ENCODE measurements at regions not wholly inside any gene's neighbourhood (a gene's known extent, or its start where the extent isn't known, plus 50 kb on each side); places are given as distances from the start of the nearest gene placed in this dataset.

GRCh38 chr20:40443753-40444152 is 245.3 kb downstream of the MAFB start:
- TF ChIP-seq CTCF (conservative IDR thresholded peaks at IDR 0.05), result no peak
- H3K27ac ChIP-seq, result no peak overlapping the region

- peak overlapping the region; percentile 7; the same call in 1 of the 2 replicates for H3K27ac ChIP-seq
Observed at GRCh38 chr20:40442181-40442963, 246.7 kb downstream of the MAFB start.

GRCh38 chr20:40441771-40442170 is 247.3 kb downstream of the MAFB start:
- no peak overlapping the region for H3K27ac ChIP-seq
- no peak for TF ChIP-seq CTCF (conservative IDR thresholded peaks at IDR 0.05)

More at GRCh38 chr20:40442181-40442963, 246.7 kb downstream of the MAFB start:
- TF ChIP-seq CTCF (conservative IDR thresholded peaks at IDR 0.05), result peak; percentile 29; the same call in 1 of the 2 replicates

GRCh38 chr20:40438161-40438830 is 250.7 kb downstream of the MAFB start:
- H3K27ac ChIP-seq, result no peak overlapping the region
- TF ChIP-seq CTCF (conservative IDR thresholded peaks at IDR 0.05), result no peak

GRCh38 chr20:40436011-40436410 is 253.0 kb downstream of the MAFB start:
- TF ChIP-seq CTCF (conservative IDR thresholded peaks at IDR 0.05), result no peak
- no peak overlapping the region for H3K27ac ChIP-seq

- H3K27ac ChIP-seq, result no peak overlapping the region
- TF ChIP-seq CTCF (conservative IDR thresholded peaks at IDR 0.05), result no peak
Observed at GRCh38 chr20:40435146-40435895, 253.7 kb downstream of the MAFB start.

- H3K27ac ChIP-seq, result no peak overlapping the region
- TF ChIP-seq CTCF (conservative IDR thresholded peaks at IDR 0.05), result no peak
Observed at GRCh38 chr20:40434122-40434521, 254.9 kb downstream of the MAFB start.

Measured in VCaP (cell line).